ELR (cell line): ENCODE measurements at regions not wholly inside any gene's neighbourhood (a gene's known extent, or its start where the extent isn't known, plus 50 kb on each side); places are given as distances from the start of the nearest gene placed in this dataset.
"Not testable (repeated sequence)": the region's sequence is repeated elsewhere in the genome, so short reads cannot be mapped to it uniquely, and the experiment has no call there.

Experiments
- DNase-seq: peaks from one replicate; pipeline ENCODE4 v3.0.0-alpha.2; 2015; ENCODE audit warnings: low read depth

DNA sequence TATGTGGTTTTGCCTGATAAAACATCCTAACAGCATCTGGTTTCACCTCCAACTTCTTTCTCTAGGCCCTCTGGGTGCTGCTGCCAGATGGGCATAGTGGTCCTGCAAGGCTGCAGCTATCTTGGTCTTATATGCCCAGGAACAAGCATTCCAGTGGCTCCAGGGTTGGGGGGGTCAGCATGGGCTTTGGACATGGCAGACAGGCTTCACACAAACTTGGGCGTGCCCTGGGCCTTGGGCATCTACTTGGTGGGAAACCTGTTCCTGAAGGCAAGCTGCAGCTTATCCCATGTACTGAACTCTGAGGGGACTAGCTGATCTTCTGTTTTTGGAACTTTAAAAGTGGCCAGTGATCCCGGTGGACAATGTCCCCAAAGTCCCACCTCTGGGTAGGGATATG is 54.9 kb upstream of the ZNF678 start:
- no peak for DNase-seq

DNA sequence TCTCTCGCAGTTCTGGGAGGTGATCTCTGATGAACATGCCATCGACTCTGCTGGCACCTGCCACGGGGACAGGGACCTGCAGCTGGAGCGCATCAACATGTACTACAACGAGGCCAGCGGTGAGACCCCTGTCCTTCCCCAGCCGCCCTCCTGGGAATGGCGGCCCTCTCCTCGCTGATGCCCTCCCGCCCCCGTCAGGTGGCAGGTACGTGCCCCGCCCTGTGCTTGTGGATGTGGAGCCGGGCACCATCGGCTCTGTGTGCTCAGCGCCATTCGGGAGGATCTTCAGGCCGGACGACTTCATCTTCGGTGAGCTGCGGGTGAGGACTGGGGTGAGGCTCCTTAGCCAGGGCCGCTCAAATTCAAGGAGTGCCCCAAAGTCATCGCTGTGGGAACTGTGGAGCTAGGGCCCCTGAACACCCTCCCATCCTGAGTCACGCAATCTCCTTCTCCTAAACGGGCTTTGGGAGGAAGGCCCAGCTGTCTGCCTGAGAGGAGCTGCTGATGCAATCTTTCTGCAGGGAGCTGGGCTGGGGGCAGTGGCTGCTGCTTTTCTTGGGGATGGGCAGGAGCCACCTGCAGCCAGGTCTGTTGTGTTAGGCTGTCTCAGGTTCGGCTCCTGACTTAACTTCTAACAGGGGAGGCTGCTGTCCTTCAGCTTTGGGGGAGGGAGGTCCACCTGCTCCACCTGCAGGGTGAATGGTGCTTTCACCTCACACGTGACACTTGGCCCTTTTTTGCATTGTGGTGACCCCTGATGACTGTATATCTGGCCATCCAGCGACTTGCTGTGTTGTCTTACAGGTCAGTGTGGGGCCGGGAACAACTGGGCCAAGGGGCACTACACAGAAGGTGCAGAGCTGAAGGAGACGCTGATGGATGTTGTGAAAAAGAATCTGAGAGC is 56.6 kb upstream of the ZNF678 start:
- DNase-seq: not testable (repeated sequence)

DNA sequence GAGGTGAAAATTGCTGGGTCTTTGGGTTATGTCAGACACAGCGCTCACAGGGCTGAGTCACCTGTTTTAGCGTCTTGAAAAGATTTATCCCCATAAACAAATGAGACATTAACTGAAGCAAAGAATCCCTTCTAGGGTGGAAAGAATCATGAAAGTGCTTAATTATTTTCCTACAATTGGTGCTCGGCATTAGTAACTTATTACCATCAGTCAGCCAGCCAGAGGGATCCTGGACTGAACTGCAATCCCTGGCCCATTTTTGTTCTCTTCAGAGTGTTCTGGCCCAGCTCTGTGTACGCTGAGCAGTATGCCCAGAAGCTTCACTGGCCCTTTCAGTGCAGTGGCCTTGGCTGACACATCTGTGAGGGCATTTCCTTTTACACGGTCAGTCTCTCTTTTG is 67.3 kb upstream of the ZNF678 start:
- DNase-seq: peak; percentile 22

DNA sequence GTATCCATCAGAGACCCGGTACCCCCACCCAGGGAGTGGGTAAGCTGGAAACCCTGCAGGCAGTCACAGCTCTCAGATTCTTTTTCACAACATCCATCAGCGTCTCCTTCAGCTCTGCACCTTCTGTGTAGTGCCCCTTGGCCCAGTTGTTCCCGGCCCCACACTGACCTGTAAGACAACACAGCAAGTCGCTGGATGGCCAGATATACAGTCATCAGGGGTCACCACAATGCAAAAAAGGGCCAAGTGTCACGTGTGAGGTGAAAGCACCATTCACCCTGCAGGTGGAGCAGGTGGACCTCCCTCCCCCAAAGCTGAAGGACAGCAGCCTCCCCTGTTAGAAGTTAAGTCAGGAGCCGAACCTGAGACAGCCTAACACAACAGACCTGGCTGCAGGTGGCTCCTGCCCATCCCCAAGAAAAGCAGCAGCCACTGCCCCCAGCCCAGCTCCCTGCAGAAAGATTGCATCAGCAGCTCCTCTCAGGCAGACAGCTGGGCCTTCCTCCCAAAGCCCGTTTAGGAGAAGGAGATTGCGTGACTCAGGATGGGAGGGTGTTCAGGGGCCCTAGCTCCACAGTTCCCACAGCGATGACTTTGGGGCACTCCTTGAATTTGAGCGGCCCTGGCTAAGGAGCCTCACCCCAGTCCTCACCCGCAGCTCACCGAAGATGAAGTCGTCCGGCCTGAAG is 69.3 kb upstream of the ZNF678 start:
- DNase-seq: not testable (repeated sequence)

DNA sequence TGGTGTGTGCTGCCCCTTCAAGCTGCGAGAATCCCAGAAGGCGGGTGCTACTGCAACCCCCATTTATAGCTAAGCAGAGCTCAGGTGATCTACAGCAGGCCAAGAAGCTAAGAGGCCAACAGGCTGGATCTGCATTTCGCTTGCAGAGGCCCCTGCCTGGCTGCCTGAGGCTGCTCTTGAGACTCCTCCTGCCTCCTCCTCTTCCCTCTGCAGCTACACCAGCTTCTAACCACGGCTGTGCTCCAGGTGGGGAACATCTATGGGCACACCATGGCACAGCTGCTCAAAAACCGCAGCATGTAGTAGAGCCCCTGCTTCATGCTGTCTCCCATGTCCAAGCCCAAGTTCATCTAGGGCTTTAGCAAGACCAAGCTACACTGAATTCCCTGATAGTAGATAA is 72.9 kb upstream of the ZNF678 start:
- no peak for DNase-seq

DNA sequence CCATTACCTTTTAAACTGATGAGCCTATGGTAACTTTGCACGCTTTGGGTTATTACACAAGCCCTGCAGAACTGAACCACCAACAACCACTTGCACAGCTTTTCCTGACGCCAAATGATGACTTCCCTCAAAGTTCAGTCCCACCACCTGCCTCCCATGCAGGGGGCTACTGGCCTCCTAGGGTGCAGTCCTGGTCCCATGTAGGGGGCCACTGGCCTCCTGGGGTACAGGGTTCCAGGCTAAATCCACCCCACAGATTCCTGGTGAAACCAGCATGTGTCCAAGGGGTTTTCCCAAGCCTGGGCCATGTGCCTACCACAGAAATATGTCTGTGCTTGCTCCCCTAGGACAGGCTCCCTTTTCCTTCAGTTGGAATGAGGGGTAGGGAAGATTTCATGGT is 73.4 kb upstream of the ZNF678 start:
- no peak for DNase-seq

DNA sequence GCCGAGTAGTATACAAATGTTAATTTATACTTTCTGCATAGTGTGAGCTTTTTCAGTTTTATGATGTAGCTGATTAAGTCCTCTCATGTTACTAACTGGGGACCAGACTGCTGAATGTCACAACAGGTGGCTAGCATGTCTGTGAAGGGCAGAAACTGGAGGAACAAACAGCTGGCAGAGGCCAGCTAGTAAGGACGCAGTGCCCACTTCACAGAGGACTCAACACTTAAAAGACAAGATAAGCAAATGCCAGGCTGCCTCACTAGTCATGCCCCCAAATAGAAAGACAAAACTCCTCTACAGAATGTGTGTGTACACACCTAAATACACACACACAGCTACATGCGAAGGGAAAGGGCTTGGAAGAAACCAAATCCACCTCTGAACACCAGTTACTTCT is 73.8 kb upstream of the ZNF678 start:
- DNase-seq: no peak

DNA sequence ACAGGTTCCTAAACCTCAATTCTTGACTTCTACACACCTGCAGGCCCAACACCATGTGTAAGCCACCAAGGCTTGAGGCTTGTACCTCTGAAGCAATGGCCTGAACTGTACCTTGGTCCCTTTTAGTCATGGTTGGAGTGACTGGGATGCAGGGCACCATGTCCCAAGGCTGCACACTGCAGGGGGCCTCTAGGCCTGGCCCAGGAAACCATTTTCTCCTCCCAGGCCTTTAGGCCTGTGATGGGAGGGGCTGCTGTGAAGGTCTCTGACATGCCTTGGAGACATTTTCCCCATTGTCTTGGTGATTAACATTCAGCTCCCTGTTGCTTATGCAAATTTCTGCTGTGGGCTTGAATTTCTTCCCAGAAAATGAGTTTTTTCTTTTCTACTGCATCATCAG is 75.8 kb upstream of the ZNF678 start:
- no peak for DNase-seq

DNA sequence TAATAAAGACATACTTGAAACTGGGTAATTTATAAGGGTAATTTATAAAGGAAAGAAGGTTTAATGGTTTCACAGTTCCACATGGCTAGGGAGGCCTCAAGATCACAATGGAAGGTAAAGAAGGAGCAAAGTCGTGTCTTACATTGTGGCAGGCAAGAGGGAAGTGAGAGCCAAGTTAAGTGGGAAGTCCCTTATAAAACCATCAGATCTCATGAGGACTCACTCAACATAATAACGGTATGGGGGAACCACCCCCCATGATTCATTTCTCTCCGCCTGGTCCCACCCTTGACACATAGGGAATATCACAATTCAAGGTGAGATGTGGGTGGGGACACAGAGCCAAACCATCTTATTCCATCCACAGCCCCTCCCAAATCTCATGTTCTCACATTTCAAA is 76.8 kb upstream of the ZNF678 start:
- DNase-seq: no peak

DNA sequence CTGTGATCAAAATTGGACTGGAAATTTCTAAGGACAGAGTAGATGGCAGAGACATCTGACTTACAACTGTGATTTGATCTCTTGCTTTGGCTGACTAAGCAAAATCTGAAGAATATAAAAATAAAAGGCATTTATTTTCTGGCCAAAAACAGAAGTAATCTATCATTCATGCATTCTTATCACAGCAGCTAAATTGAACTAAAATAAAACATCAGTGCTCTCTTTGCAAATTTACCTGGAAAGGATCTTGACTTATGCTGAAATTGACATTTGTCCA is 81.4 kb upstream of the ZNF678 start:
- no peak for DNase-seq

DNA sequence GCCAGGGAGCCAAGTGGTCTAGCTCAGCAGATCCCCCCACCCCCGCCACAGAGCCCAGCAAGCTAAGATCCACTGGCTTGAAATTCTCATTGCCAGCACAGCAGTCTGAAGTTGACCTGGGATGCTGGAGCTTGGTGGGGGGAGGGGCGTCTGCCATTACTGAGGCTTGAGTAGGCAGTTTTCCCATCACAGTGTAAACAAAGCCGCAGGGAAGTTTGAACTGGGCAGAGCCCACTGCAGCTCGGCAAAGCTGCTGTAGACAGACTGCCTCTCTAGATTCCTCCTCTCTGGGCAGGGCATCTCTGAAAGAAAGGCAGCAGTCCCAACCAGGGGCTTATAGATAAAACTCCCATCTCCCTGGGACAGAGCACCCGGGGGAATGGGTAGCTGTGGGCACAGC is 89.3 kb upstream of the ZNF678 start:
- DNase-seq: not testable (repeated sequence)

DNA sequence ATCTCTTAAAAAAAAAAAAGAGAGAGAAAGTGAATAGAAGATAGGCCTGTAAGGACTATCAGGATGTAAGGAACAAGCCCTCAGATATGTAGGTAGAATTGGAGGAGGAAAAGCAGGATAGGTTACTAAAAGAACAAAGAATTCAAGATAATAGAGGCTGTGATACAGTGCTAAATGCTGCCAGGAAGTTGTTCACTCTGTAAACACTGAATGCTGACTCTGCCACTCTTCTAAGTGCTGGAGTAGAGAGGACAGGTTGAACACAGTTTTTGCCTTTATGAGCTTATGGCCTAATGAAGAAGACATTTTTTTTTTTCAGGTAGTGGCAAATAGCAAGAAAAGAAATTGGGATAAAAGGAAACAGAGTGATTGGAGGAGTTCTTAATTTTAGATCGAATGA is 90.6 kb upstream of the ZNF678 start:
- DNase-seq: no peak

DNA sequence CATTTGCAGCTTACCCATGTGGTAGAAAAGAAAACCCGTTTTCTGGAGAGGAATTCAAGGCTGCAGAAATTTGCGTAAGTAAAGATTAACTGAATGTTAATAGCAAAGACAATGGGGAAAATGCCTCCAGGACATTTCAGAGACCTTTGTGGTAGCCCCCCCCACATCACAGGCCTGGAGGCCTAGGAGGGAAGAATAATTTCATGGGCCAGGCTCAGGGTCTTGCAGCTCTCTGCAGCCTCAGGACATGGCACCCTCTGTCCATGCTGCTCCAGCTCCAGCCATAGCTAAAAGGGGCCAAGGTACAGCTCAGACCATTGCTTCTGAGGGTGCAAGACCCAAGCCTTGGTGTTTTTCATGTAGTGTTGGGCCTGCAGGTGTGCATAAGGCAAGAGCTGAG is 92.7 kb upstream of the ZNF678 start:
- DNase-seq: no peak

DNA sequence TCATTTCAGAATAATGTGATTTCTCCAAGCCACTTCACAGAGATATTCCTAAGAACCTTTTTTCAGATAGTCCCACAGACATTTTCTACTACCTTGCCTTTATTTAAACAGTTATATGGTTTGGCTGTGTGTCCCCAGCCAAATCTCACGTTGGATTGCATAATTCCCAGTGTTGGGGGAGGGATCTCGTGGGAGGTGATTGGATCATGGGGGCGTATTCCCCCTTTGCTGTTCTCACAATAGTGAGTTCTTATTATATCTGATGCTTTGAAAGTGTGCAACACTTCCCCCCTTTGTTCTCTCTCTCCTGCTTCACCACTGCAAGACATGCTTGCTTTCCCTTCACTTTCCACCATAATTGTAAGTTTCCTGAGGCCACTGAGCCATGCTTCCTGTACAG is 93.6 kb upstream of the ZNF678 start:
- no peak for DNase-seq

DNA sequence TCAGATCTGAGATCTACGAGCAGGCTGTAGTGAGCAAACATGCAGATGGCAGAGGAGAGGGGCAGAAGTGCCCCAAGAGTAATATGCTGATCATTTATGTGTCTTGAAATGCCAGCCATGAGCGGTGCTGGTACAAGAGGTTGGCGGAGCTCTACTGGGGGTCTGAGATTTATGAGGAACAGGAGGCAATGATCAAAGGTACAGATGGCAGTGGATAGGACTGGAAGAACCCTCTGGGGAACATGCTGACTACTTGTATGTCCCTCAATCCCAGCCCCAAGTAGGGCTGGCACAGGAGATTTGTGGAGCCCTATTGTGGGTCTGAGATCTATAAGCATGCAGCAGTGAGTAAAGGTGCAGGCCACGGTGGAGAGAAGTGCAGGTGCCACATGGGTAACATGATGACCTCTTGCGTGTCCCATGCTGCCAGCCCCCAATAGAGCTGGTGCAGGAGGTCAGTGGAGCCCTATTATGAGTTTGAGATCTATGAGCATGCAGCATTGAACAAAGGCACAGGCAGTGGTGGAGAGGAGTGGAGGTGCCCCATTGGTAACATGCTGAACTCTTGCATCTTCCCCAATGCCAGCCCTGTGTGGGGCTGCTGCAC is 97.2 kb upstream of the ZNF678 start:
- no peak for DNase-seq

DNA sequence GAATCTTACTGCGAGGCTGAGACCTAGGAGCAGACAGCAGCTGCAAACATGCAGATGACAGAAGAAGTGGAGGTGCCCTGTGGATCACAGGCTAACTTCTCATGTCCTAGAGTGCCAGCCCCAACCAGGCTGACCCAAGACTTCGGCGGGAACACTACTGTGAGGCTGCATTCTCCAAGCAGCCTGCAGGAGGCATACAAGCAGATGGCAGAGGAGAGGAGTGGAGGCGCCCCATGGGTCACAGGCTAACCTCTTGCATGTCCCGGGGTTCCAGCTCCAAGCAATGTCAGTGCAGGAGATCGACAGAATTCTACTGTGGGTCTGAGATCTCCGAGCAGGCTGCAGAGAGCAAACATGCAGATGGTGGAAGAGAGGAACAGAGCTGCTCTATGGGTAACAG is 98.1 kb upstream of the ZNF678 start:
- DNase-seq: no peak

DNA sequence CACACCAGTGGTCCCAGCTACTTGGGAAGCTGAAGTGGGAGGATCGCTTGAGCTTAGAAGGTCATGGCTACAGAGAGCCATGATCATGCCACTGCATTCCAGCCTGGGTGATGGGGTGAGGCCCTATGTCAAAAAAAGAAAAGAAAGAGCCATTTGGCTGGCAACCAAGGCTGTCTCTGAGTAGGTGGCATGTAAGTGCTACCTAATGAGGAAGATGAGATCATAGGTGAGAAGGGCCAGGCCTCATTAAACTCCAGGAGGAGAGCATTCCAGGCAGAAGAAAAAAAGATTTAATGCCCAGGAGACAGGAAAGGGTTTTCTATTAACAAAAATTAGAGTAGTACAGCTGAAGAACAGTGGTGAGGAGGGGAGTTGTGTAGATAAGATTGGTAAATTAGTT is 103.4 kb upstream of the ZNF678 start:
- DNase-seq: no peak

DNA sequence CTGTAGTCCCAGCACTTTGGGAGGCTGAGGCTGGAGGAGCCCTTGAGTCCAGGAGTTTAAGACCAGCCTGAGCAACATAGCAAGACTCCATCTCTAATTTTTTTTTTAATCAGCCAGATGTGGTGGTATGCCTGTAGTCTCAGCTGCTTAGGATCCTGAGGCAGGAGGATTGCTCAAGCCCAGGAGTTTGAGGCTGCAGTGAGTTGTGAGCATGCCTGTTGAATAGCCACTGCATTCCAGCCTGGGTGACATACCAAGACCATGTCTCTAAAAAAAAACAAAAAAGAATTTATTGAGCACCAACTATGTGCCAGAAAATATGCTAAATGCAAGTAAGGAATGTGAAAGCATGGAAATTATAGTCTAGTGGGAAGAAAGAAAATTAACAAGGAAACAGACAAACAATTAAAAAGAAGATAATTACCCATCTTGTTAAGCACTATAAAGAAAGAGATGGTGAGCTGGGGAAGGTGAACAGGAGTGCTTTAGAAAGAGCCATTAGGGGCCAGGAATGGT is 104.0 kb upstream of the ZNF678 start:
- no peak for DNase-seq

DNA sequence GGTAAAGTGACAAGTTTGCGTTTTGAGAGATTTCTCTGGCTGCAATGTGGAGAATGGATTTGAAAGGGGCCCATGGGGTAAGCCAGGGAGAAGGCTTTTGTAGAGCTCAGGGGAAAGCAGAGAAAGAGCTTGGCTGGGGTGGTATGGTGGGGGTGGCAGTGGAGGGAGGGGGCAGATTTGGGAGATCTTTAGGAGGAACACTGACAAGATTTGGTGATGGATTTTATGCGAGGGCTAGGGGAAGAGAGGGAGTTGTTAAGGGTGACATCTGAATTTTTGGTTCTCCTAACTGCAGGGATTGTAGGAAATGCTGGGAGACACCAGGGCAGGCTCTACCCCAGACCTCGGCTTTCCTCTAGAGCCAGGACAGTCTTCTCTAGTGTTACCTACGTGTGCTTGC is 108.7 kb upstream of the ZNF678 start:
- no peak for DNase-seq

DNA sequence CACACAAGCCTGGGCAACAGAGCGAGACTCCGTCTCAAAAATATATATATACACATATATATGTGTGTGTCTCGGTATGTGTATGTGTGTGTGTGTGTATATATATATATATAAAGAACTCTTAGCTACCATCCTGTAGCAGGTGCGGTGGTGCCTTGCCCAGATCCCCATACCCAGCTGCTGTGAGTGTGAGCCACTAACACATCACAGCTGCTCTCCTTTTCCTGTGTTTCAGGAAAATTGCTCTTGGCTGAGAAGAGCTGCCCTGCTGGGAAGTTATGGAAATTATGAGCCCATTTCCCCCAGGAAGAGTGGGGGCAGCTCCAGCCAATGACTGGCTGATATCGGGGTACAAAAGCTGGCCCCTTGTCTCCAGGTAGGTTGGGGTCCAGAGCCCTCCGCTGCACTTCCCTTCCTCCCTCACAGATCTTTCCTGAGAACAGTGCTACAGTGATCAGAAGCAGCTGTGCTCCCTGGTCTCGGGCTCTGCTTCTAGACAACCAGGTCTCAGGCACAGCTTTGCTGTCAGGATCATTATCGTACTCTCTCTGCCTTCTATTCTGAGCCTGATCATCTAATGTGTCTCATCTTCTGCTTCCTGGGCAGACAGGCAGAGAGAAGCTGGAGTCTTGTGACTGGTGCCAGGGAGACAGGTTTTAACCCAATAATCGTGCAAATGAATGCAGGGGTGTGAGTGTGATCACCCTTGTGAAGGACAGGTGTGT is 109.6 kb upstream of the ZNF678 start:
- DNase-seq: no peak

DNA sequence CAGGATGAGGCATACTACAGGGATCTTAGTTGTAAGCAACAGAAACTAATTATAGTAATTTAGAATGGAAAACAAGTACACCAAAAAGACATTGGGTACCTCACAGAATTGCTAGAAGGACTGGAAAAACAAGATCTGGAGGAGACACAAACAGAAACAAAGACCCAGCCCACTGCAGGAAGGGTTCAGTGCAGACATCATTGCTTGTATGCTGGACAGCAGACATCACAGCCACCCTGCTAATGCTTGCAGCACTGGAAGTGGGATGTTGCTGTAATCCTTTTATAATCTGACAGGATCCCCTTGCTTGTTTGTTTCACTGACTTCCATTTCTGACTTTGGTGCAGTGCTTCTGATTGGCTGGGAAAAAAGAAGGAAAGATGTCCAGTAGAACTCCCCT is 111.4 kb upstream of the ZNF678 start:
- DNase-seq: no peak

DNA sequence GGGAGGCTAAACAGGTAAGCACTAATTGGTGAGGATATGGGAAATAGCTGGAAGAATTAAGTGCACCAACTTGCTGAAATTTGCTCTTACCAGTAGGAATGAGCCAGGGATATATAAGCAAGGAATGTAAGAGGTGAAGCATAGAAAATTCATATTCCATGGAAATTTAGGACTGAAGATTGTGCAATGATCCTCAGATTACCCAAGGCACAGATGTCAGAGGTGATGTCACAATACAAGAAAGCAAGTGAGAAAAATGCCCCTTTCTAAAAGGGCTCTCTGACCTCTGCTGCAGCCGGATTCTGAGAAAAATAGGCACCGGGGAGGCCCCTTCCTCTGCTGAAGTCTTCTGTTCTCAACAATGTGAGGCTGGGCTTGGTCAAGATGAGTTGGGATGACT is 112.3 kb upstream of the ZNF678 start:
- no peak for DNase-seq

DNA sequence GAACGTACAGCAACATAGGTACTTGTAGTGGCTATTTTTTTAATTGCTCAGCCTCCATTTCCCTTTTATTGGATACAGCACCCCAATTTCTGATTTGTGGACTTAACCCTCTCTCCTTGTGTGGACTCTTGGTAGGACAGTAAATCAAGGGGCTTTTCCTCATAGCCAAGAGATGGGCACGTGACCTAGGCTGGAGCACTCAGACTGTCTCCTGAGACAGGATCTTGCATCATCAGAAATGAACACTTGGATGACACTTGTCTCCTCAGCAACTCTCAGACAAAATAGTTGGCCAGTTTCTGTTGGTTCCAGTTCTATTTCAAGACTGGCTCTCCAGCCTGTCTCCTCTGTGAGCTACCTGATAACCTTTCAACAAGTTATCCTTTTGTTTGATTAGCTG is 112.9 kb upstream of the ZNF678 start:
- no peak for DNase-seq
